A549 (cell line): ENCODE measurements at regions not wholly inside any gene's neighbourhood (a gene's known extent, or its start where the extent isn't known, plus 50 kb on each side); places are given as distances from the start of the nearest gene placed in this dataset.

ENCODE experiments used
- CEBPB ChIP-seq, 2 experiments: fragments of >200 bp in 1 of 2; sonication (Bioruptor Twin) in 1 of 2; formaldehyde crosslinking in 1 of 2; IDR thresholded peaks; 2 replicates each; pipeline ENCODE4 v1.6.1; 2012 to 2016
- JUNB ChIP-seq: fragments of >200 bp; sonication (Bioruptor Twin); formaldehyde crosslinking; IDR thresholded peaks from 2 replicates; pipeline ENCODE4 v1.6.1; 2016
- TF ChIP-seq, protein P1 (sequence below): fragments of >200 bp; sonication (Bioruptor Twin); formaldehyde crosslinking; IDR thresholded peaks from 3 replicates; pipeline ENCODE4 v1.5.1; 2016
- TF ChIP-seq, protein P2 (sequence below): IDR thresholded peaks from 2 replicates; pipeline ENCODE4 v1.6.1; 2012
- TF ChIP-seq, protein P3 (sequence below): IDR thresholded peaks from 2 replicates; pipeline ENCODE4 v1.6.1; 2012; ENCODE audit warnings: low read depth, borderline replicate concordance

DNA sequence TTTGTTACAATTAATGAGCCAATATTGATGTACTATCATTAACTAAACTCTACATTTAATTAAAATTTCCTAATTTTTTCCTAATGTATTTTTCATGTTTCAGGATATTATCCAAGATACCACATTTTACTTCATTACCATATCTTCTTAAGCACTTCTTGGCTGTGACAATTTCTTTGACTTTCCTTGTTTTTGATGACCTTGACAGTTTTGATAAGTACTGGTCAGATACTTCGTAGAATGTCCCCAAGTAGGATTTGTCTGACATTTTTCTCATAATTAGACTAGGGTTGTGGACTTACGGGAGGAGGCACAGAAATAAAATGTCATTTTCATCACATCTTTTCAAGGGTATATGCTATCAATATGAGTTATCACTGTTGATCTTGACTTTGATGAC lies 700.9 kb downstream of the BCL11B start:
- TF ChIP-seq, protein P1, sequence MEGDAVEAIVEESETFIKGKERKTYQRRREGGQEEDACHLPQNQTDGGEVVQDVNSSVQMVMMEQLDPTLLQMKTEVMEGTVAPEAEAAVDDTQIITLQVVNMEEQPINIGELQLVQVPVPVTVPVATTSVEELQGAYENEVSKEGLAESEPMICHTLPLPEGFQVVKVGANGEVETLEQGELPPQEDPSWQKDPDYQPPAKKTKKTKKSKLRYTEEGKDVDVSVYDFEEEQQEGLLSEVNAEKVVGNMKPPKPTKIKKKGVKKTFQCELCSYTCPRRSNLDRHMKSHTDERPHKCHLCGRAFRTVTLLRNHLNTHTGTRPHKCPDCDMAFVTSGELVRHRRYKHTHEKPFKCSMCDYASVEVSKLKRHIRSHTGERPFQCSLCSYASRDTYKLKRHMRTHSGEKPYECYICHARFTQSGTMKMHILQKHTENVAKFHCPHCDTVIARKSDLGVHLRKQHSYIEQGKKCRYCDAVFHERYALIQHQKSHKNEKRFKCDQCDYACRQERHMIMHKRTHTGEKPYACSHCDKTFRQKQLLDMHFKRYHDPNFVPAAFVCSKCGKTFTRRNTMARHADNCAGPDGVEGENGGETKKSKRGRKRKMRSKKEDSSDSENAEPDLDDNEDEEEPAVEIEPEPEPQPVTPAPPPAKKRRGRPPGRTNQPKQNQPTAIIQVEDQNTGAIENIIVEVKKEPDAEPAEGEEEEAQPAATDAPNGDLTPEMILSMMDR: no peak
- TF ChIP-seq CEBPB (IDR thresholded peaks at IDR 0.05) (no peak), JUNB (no peak)
- TF ChIP-seq, protein P2, sequence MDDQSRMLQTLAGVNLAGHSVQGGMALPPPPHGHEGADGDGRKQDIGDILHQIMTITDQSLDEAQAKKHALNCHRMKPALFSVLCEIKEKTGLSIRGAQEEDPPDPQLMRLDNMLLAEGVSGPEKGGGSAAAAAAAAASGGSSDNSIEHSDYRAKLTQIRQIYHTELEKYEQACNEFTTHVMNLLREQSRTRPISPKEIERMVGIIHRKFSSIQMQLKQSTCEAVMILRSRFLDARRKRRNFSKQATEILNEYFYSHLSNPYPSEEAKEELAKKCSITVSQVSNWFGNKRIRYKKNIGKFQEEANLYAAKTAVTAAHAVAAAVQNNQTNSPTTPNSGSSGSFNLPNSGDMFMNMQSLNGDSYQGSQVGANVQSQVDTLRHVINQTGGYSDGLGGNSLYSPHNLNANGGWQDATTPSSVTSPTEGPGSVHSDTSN: no peak
- TF ChIP-seq, protein P3, sequence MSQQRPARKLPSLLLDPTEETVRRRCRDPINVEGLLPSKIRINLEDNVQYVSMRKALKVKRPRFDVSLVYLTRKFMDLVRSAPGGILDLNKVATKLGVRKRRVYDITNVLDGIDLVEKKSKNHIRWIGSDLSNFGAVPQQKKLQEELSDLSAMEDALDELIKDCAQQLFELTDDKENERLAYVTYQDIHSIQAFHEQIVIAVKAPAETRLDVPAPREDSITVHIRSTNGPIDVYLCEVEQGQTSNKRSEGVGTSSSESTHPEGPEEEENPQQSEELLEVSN: no peak
